HepG2 (cell line): ENCODE measurements at regions not wholly inside any gene's neighbourhood (a gene's known extent, or its start where the extent isn't known, plus 50 kb on each side); places are given as distances from the start of the nearest gene placed in this dataset.

ENCODE experiments used
- ATAC-seq: fragments of 200-7000 bp; cut with Tn5 transposase; 3 replicates; pipeline ENCODE4 v1.9.1; 2020; ENCODE audit warnings: mild to moderate bottlenecking, moderate library complexity
- BruUV-seq: library from RNA; stranded (reverse); fragments of 400-500 nt; replicated peaks from 2 replicates; lab custom pipeline; 2021; lab: Mats Ljungman, UMichigan
- CTCF ChIA-PET: fragments of 300-600 bp; formaldehyde crosslinking; extraction: SDS; loops from one replicate; lab custom pipeline; 2021; ENCODE audit warnings: low total read pairs, inconsistent platforms, low intra/inter-chr PET ratio; lab: Yijun Ruan, JAX
- POLR2A ChIA-PET: fragments of 350-600 bp; sonication (Branson Sonifier 250); formaldehyde crosslinking; loops from one replicate; lab custom pipeline; 2020; ENCODE audit warnings: antibody characterized with exemption, inconsistent platforms; lab: Yijun Ruan, JAX
- DNase-seq: peaks from one replicate; pipeline ENCODE4 v3.0.0-alpha.2; 2015; ENCODE audit warnings: low spot score
- FAIRE-seq: peaks from 3 replicates; lab custom pipeline; 2011; peaks lifted over from hg19 to GRCh38; lab: Jason Lieb, UNC
- H2AFZ ChIP-seq: one replicate; pipeline ENCODE4 v1.6.1; 2011; ENCODE audit warnings: low read length, inconsistent platforms
- H3K27ac ChIP-seq: fragments of 300-600 bp; 3 replicates; pipeline ENCODE4 v1.8.0; 2011; ENCODE audit warnings: mixed run types, mild to moderate bottlenecking, mixed read lengths, low read length, inconsistent platforms; ENCODE audit not compliant: insufficient read depth; ENCODE audit errors: extremely low read length
- H3K27me3 ChIP-seq, 2 experiments: fragments of 200-600 bp in 1 of 2; 2 replicates in 1 of 2; 3 replicates in 1 of 2; pipeline versions ENCODE4 v1.6.0 to v1.8.0; 2011; ENCODE audit warnings: low read length in 2 of 2, mild to moderate bottlenecking in 2 of 2, moderate library complexity in 2 of 2, inconsistent platforms in 1 of 2; ENCODE audit not compliant: insufficient read depth in 2 of 2, control insufficient read depth in 1 of 2
- H3K36me3 ChIP-seq, 2 experiments: fragments of 200-600 bp in 1 of 2; replicated peaks in 1 of 2; 2 replicates in 1 of 2; 3 replicates in 1 of 2; pipeline versions ENCODE4 v1.5.1 to v1.8.0; 2011; ENCODE audit warnings: low read length in 2 of 2, inconsistent platforms in 1 of 2; ENCODE audit not compliant: insufficient read depth in 2 of 2, control insufficient read depth in 1 of 2
- H3K4me1 ChIP-seq: 2 replicates; pipeline ENCODE4 v1.5.1; 2012; ENCODE audit warnings: low read length, inconsistent platforms; ENCODE audit not compliant: insufficient read depth
- H3K4me2 ChIP-seq: 2 replicates; pipeline ENCODE4 v1.6.0; 2011; ENCODE audit warnings: low read depth, low read length, inconsistent platforms
- H3K4me3 ChIP-seq, 3 experiments: fragments of 200-600 bp in 1 of 3; sonication (generic), shearing (Covaris generic) in 1 of 3; replicated peaks in 1 of 3; 2 replicates each; pipeline ENCODE4 v1.5.1; 2011 to 2016; ENCODE audit warnings: low read length in 3 of 3, inconsistent platforms in 2 of 3, low read depth in 2 of 3, mild to moderate bottlenecking in 2 of 3, control low read depth in 1 of 3, mixed read lengths in 1 of 3; ENCODE audit not compliant: insufficient read depth in 1 of 3
- H3K79me2 ChIP-seq: one replicate; pipeline ENCODE4 v1.6.1; 2011; ENCODE audit warnings: low read length, inconsistent platforms; ENCODE audit not compliant: insufficient read depth
- H3K9ac ChIP-seq: 2 replicates; pipeline ENCODE4 v1.6.0; 2011; ENCODE audit warnings: mild to moderate bottlenecking, low read depth, low read length, inconsistent platforms; ENCODE audit not compliant: insufficient read depth
- H3K9me3 ChIP-seq: 2 replicates; pipeline ENCODE4 v1.5.1; 2012; ENCODE audit warnings: mild to moderate bottlenecking, low read length
- H4K20me1 ChIP-seq: 2 replicates; pipeline ENCODE4 v1.6.0; 2011; ENCODE audit warnings: inconsistent platforms, mild to moderate bottlenecking, low read length, moderate library complexity; ENCODE audit not compliant: insufficient read depth
- ARID5B ChIP-seq: IDR thresholded peaks from 2 replicates; pipeline ENCODE4 v1.4.0; 2020; ENCODE audit warnings: mild to moderate bottlenecking, missing genetic modification reagents
- EZH2 ChIP-seq: conservative IDR thresholded peaks from 2 replicates; pipeline ENCODE4 v1.6.1; 2012; ENCODE audit warnings: mild to moderate bottlenecking, low read depth, low read length, moderate library complexity
- KLF16 ChIP-seq, 2 experiments: sonication (generic) in 1 of 2; formaldehyde crosslinking in 1 of 2; IDR thresholded peaks; 2 replicates each; pipeline versions ENCODE4 v1.6.1 to v1.8.0; 2016 to 2023; ENCODE audit warnings: missing genetic modification reagents in 2 of 2, missing compliant biosample characterization in 1 of 2
- LCORL ChIP-seq, 2 experiments: fragments of 450-650 bp in 1 of 2; sonication (generic) in 1 of 2; formaldehyde crosslinking in 1 of 2; IDR thresholded peaks; 2 replicates each; pipeline versions ENCODE4 v1.5.0 to v1.6.1; 2017 to 2020; ENCODE audit warnings: antibody characterized with exemption in 1 of 2, missing genetic modification reagents in 1 of 2
- TBL1XR1 ChIP-seq: fragments of 150-350 bp; IDR thresholded peaks from 2 replicates; pipeline ENCODE4 v1.6.1; 2014; ENCODE audit warnings: borderline replicate concordance, low read length; ENCODE audit not compliant: partially characterized antibody
- TFDP1 ChIP-seq: IDR thresholded peaks from 2 replicates; pipeline ENCODE4 v1.6.1; 2016; ENCODE audit warnings: missing compliant biosample characterization, missing genetic modification reagents, borderline replicate concordance
- ZBTB4 ChIP-seq: sonication (generic); formaldehyde crosslinking; IDR thresholded peaks from 2 replicates; pipeline ENCODE4 v1.4.0; 2020; ENCODE audit warnings: missing genetic modification reagents, mild to moderate bottlenecking, borderline replicate concordance
- ZNF230 ChIP-seq: sonication (generic); formaldehyde crosslinking; IDR thresholded peaks from 2 replicates; pipeline ENCODE4 v1.4.0; 2020; ENCODE audit warnings: mild to moderate bottlenecking, missing genetic modification reagents
- ZNF34 ChIP-seq: sonication (generic); formaldehyde crosslinking; IDR thresholded peaks from 2 replicates; pipeline ENCODE4 v1.4.0; 2020; ENCODE audit warnings: mild to moderate bottlenecking, missing genetic modification reagents, borderline replicate concordance
- ZNF687 ChIP-seq: sonication (generic); formaldehyde crosslinking; IDR thresholded peaks from 2 replicates; pipeline ENCODE4 v1.5.1; 2020; ENCODE audit warnings: mild to moderate bottlenecking, missing genetic modification reagents, moderate library complexity
- WGBS: methylation state at CpG from one replicate; pipeline ENCODE4 v1.1.6; 2017; ENCODE audit warnings: low lambda C conversion rate; 5-methylcytosine and 5-hydroxymethylcytosine counted together
- in situ Hi-C: cut with HindIII; loops from 2 replicates; pipeline ENCODE4 v1.10.0; 2017; ENCODE audit warnings: low pct_unique_long_range_greater_than_20kb; ENCODE audit not compliant: extremely low pct_ligation_motif_present
- intact Hi-C: fragments of 100-400 bp; cut with micrococcal nuclease; formaldehyde crosslinking; loops from one replicate; pipeline ENCODE4 v1.10.0; 2022; ENCODE audit not compliant: unreplicated experiment

GRCh38 chr15:25095179-25095578 lies 140.4 kb downstream of the SNRPN start:
- in situ Hi-C loops: no loop called here
- POLR2A ChIA-PET: no interaction called here
- no peaks in the 10 kb centered on the region for H3K79me2 ChIP-seq
- peaks cover 8 to 43% of the 10 kb centered on the region in 2 experiments for H3K36me3 ChIP-seq
- no TSS peak for BruUV-seq
- H3K4me1 ChIP-seq: no peaks in the 10 kb centered on the region
- 33% methylated on average over 2 of the region's 2 CpGs for WGBS
- intact Hi-C loops: no loop called here
- no peak overlapping the region for H3K4me2 ChIP-seq
- no peak overlapping the region for H2AFZ ChIP-seq
- no peak overlapping the region for H3K27ac ChIP-seq
- H4K20me1 ChIP-seq: no peaks in the 10 kb centered on the region
- H3K9ac ChIP-seq: no peak overlapping the region
- H3K9me3 ChIP-seq: peaks cover 70% of the 10 kb centered on the region
- no peak overlapping the region for H3K4me3 ChIP-seq
- no peaks in the 10 kb centered on the region for H3K27me3 ChIP-seq
- no peak for DNase-seq
- CTCF ChIA-PET: no interaction called here
- no peak for ATAC-seq
- no peak for FAIRE-seq
- TF ChIP-seq ZNF687 (CRISPR knock-in tag) (no peak), TFDP1 (no peak), ZNF230 (CRISPR knock-in tag) (no peak), TBL1XR1 (no peak), ZNF34 (CRISPR knock-in tag) (no peak), KLF16 (CRISPR knock-in tag; IDR thresholded peaks at IDR 0.05) (no peak), EZH2 (no peak), ZBTB4 (CRISPR knock-in tag) (no peak), ARID5B (CRISPR knock-in tag) (no peak), LCORL (IDR thresholded peaks at IDR 0.05) (no peak), LCORL (CRISPR knock-in tag; IDR thresholded peaks at IDR 0.05) (no peak)
